Stimulated activated naive CD8-positive, alpha-beta T cell treated with anti-CD3 and anti-CD28 coated beads, Interleukin-15, Interleukin-2, amounts not matched to agents 100 ng/mL and 50 ng/mL, for 24 hours (primary cell): ENCODE measurements at regions not wholly inside any gene's neighbourhood (a gene's known extent, or its start where the extent isn't known, plus 50 kb on each side); places are given as distances from the start of the nearest gene placed in this dataset.

Source experiments
- H3K27ac Mint-ChIP-seq: one replicate; pipeline ENCODE4 v1.8.0; 2021; ENCODE audit warnings: mild to moderate bottlenecking, mixed read lengths
- H3K27me3 Mint-ChIP-seq: one replicate; pipeline ENCODE4 v1.8.0; 2021; ENCODE audit warnings: mixed read lengths
- H3K36me3 Mint-ChIP-seq: one replicate; pipeline ENCODE4 v1.8.0; 2021; ENCODE audit warnings: low read depth, mixed read lengths
- H3K4me1 Mint-ChIP-seq: one replicate; pipeline ENCODE4 v1.8.0; 2021; ENCODE audit warnings: low read depth, mixed read lengths
- H3K4me3 Mint-ChIP-seq: one replicate; pipeline ENCODE4 v1.8.0; 2021; ENCODE audit warnings: mild to moderate bottlenecking, mixed read lengths
- H3K9me3 Mint-ChIP-seq: one replicate; pipeline ENCODE4 v1.8.0; 2021; ENCODE audit warnings: mixed read lengths

- Mint-ChIP-seq H3K36me3 (peaks cover 27% of the 10 kb centered on the region), H3K4me1 (peaks cover 13% of the 10 kb centered on the region), H3K4me3 (no peak overlapping the region), H3K27me3 (no peaks in the 10 kb centered on the region), H3K27ac (no peak overlapping the region), H3K9me3 (peaks cover 7% of the 10 kb centered on the region)
Measured at GRCh38 chr12:107518868-107519267, 166.7 kb upstream of the PWP1 start.

- Mint-ChIP-seq H3K4me1 (peaks cover 8% of the 10 kb centered on the region), H3K27me3 (no peaks in the 10 kb centered on the region), H3K9me3 (peaks cover 7% of the 10 kb centered on the region), H3K36me3 (peaks cover 27% of the 10 kb centered on the region), H3K27ac (no peak overlapping the region), H3K4me3 (no peak overlapping the region)
Measured at GRCh38 chr12:107519906-107520859, 165.4 kb upstream of the PWP1 start.

- Mint-ChIP-seq H3K36me3 (peaks cover 27% of the 10 kb centered on the region), H3K27ac (no peak overlapping the region), H3K4me3 (no peak overlapping the region), H3K27me3 (no peaks in the 10 kb centered on the region), H3K9me3 (peaks cover 7% of the 10 kb centered on the region), H3K4me1 (peaks cover 13% of the 10 kb centered on the region)
Measured at GRCh38 chr12:107521826-107522355, 163.7 kb upstream of the PWP1 start.

GRCh38 chr12:107522692-107523477, 162.7 kb upstream of the PWP1 start:
- H3K27me3 Mint-ChIP-seq: no peaks in the 10 kb centered on the region
- H3K9me3 Mint-ChIP-seq: peaks cover 7% of the 10 kb centered on the region
- peaks cover 27% of the 10 kb centered on the region for H3K36me3 Mint-ChIP-seq
- H3K4me1 Mint-ChIP-seq: peaks cover 13% of the 10 kb centered on the region
- no peak overlapping the region for H3K4me3 Mint-ChIP-seq
- H3K27ac Mint-ChIP-seq: no peak overlapping the region

GRCh38 chr12:107523775-107524535, 161.6 kb upstream of the PWP1 start:
- no peaks in the 10 kb centered on the region for H3K27me3 Mint-ChIP-seq
- H3K9me3 Mint-ChIP-seq: peaks cover 7% of the 10 kb centered on the region
- no peak overlapping the region for H3K27ac Mint-ChIP-seq
- no peak overlapping the region for H3K4me3 Mint-ChIP-seq
- H3K36me3 Mint-ChIP-seq: peaks cover 27% of the 10 kb centered on the region
- peaks cover 13% of the 10 kb centered on the region for H3K4me1 Mint-ChIP-seq

GRCh38 chr12:107525063-107525718, 160.4 kb upstream of the PWP1 start:
- peaks cover 18% of the 10 kb centered on the region for H3K36me3 Mint-ChIP-seq
- H3K4me1 Mint-ChIP-seq: peaks cover 13% of the 10 kb centered on the region
- H3K27me3 Mint-ChIP-seq: no peaks in the 10 kb centered on the region
- H3K27ac Mint-ChIP-seq: no peak overlapping the region
- H3K4me3 Mint-ChIP-seq: no peak overlapping the region
- H3K9me3 Mint-ChIP-seq: peaks cover 4% of the 10 kb centered on the region

- peaks cover 1% of the 10 kb centered on the region for H3K9me3 Mint-ChIP-seq
- H3K4me3 Mint-ChIP-seq: no peak overlapping the region
- no peaks in the 10 kb centered on the region for H3K27me3 Mint-ChIP-seq
- peaks cover 11% of the 10 kb centered on the region for H3K36me3 Mint-ChIP-seq
- H3K27ac Mint-ChIP-seq: peak overlapping the region; percentile 49
- peaks cover 13% of the 10 kb centered on the region for H3K4me1 Mint-ChIP-seq
Measured at GRCh38 chr12:107525719-107526554, 159.7 kb upstream of the PWP1 start.

- H3K4me3 Mint-ChIP-seq: no peak overlapping the region
- H3K36me3 Mint-ChIP-seq: peaks cover 4% of the 10 kb centered on the region
- H3K27me3 Mint-ChIP-seq: no peaks in the 10 kb centered on the region
- no peaks in the 10 kb centered on the region for H3K9me3 Mint-ChIP-seq
- no peak overlapping the region for H3K27ac Mint-ChIP-seq
- peaks cover 13% of the 10 kb centered on the region for H3K4me1 Mint-ChIP-seq
Measured at GRCh38 chr12:107526555-107527180, 158.9 kb upstream of the PWP1 start.

GRCh38 chr12:107528731-107529365, 156.8 kb upstream of the PWP1 start:
- Mint-ChIP-seq H3K27me3 (no peaks in the 10 kb centered on the region), H3K36me3 (no peaks in the 10 kb centered on the region), H3K9me3 (no peaks in the 10 kb centered on the region), H3K4me1 (peaks cover 28% of the 10 kb centered on the region), H3K27ac (no peak overlapping the region), H3K4me3 (no peak overlapping the region)

- H3K27ac Mint-ChIP-seq: no peak overlapping the region
- no peak overlapping the region for H3K4me3 Mint-ChIP-seq
- H3K9me3 Mint-ChIP-seq: no peaks in the 10 kb centered on the region
- no peaks in the 10 kb centered on the region for H3K36me3 Mint-ChIP-seq
- H3K27me3 Mint-ChIP-seq: no peaks in the 10 kb centered on the region
- peaks cover 33% of the 10 kb centered on the region for H3K4me1 Mint-ChIP-seq
Measured at GRCh38 chr12:107529991-107530390, 155.6 kb upstream of the PWP1 start.

- Mint-ChIP-seq H3K27ac (no peak overlapping the region), H3K4me3 (no peak overlapping the region), H3K9me3 (no peaks in the 10 kb centered on the region), H3K27me3 (no peaks in the 10 kb centered on the region), H3K4me1 (peaks cover 32% of the 10 kb centered on the region), H3K36me3 (no peaks in the 10 kb centered on the region)
Measured at GRCh38 chr12:107530701-107531100, 154.9 kb upstream of the PWP1 start.

GRCh38 chr12:107533218-107533617, 152.4 kb upstream of the PWP1 start:
- no peak overlapping the region for H3K27ac Mint-ChIP-seq
- H3K4me3 Mint-ChIP-seq: no peak overlapping the region
- peaks cover 26% of the 10 kb centered on the region for H3K4me1 Mint-ChIP-seq
- no peaks in the 10 kb centered on the region for H3K9me3 Mint-ChIP-seq
- no peaks in the 10 kb centered on the region for H3K36me3 Mint-ChIP-seq
- H3K27me3 Mint-ChIP-seq: no peaks in the 10 kb centered on the region

GRCh38 chr12:107536613-107537012, 149.0 kb upstream of the PWP1 start:
- H3K27ac Mint-ChIP-seq: no peak overlapping the region
- no peaks in the 10 kb centered on the region for H3K9me3 Mint-ChIP-seq
- peaks cover 30% of the 10 kb centered on the region for H3K4me1 Mint-ChIP-seq
- no peak overlapping the region for H3K4me3 Mint-ChIP-seq
- H3K27me3 Mint-ChIP-seq: no peaks in the 10 kb centered on the region
- no peaks in the 10 kb centered on the region for H3K36me3 Mint-ChIP-seq
